Activated naive CD4-positive, alpha-beta T cell treated with anti-CD3 and anti-CD28 coated beads, Interleukin-2, amount 50 U/mL, for 24 hours (primary cell): ENCODE measurements at regions not wholly inside any gene's neighbourhood (a gene's known extent, or its start where the extent isn't known, plus 50 kb on each side); places are given as distances from the start of the nearest gene placed in this dataset.
"Not testable (repeated sequence)": the region's sequence is repeated elsewhere in the genome, so short reads cannot be mapped to it uniquely, and the experiment has no call there.

ENCODE experiments used
- H3K27ac Mint-ChIP-seq: one replicate; pipeline ENCODE4 v1.8.0; 2021; ENCODE audit warnings: mild to moderate bottlenecking, mixed read lengths
- H3K27me3 Mint-ChIP-seq: one replicate; pipeline ENCODE4 v1.8.0; 2021; ENCODE audit warnings: mixed read lengths
- H3K36me3 Mint-ChIP-seq: one replicate; pipeline ENCODE4 v1.8.0; 2021; ENCODE audit warnings: mixed read lengths
- H3K4me1 Mint-ChIP-seq: one replicate; pipeline ENCODE4 v1.8.0; 2021; ENCODE audit warnings: mixed read lengths
- H3K4me3 Mint-ChIP-seq: one replicate; pipeline ENCODE4 v1.8.0; 2021; ENCODE audit warnings: mild to moderate bottlenecking, mixed read lengths
- H3K9me3 Mint-ChIP-seq: one replicate; pipeline ENCODE4 v1.8.0; 2021; ENCODE audit warnings: mixed read lengths

DNA sequence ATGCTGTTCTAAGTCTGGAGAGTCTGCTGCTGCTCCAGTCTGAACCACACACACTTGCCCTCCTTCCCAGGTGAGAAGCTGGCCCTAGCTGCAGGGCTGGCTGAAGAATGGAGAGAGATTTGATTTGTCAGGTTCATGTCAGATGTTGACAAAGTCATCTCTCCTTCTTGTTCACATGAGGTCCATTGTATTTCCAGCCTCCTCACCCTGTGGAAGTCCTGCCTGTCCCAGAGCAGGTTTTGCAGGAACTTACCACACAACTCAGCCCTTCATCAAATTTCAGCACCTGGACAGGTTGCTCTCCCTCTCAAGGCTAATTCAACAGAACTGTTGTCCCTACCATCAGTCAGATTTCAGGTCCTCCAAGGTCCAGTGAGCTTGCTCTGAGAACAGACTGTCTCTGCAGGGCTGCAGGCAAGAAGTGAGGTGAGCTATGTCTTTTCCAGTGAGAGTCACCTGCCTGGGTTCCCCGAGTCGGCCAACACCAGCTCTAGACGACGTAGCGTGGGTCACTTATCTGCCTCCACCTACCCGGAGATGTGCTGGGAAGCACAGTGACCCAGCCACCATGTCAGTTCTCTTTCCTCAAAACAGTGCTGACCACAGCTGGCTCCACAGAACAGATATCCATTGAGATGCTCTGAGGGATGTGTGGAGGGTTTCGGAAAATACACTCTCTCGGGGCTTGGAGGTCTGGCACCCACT lies 58.0 kb upstream of the CD93 start:
- H3K27ac Mint-ChIP-seq: no peak overlapping the region
- H3K36me3 Mint-ChIP-seq: no peaks in the 10 kb centered on the region
- H3K9me3 Mint-ChIP-seq: no peaks in the 10 kb centered on the region
- H3K4me1 Mint-ChIP-seq: peaks cover 6% of the 10 kb centered on the region
- no peaks in the 10 kb centered on the region for H3K27me3 Mint-ChIP-seq
- H3K4me3 Mint-ChIP-seq: no peak overlapping the region

DNA sequence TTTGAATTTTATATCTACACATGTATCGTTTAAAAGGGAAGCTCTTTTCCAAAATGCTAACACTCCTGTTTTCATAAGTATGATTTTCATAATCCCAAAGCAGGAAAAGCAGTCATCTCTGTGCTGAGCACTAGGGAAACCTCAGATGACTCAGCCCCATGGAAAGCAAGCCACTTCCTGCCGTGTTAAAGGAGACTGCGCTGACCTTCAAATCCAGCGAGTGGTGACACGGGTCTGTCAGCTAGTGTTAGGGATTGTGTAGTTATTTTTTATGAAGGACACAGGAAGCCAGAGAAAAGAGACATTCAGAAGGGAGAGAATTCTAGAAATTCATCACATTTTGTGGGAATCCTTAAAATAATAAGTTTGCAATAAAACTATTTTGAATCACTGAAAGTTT lies 57.0 kb upstream of the CD93 start:
- Mint-ChIP-seq H3K4me3 (no peak overlapping the region), H3K27me3 (no peaks in the 10 kb centered on the region), H3K4me1 (peaks cover 6% of the 10 kb centered on the region), H3K36me3 (no peaks in the 10 kb centered on the region), H3K27ac (no peak overlapping the region), H3K9me3 (no peaks in the 10 kb centered on the region)

GRCh38 chr20:23142162-23143050 lies 56.3 kb upstream of the CD93 start:
- Mint-ChIP-seq H3K36me3 (no peaks in the 10 kb centered on the region), H3K27ac (no peak overlapping the region), H3K4me3 (no peak overlapping the region), H3K27me3 (no peaks in the 10 kb centered on the region), H3K4me1 (peaks cover 6% of the 10 kb centered on the region), H3K9me3 (no peaks in the 10 kb centered on the region)

- no peak overlapping the region for H3K4me3 Mint-ChIP-seq
- no peaks in the 10 kb centered on the region for H3K36me3 Mint-ChIP-seq
- no peaks in the 10 kb centered on the region for H3K27me3 Mint-ChIP-seq
- no peak overlapping the region for H3K27ac Mint-ChIP-seq
- H3K4me1 Mint-ChIP-seq: peaks cover 6% of the 10 kb centered on the region
- H3K9me3 Mint-ChIP-seq: no peaks in the 10 kb centered on the region
Observed at GRCh38 chr20:23141450-23142161, 55.5 kb upstream of the CD93 start.

GRCh38 chr20:23140991-23141390 lies 54.9 kb upstream of the CD93 start:
- Mint-ChIP-seq H3K36me3 (no peaks in the 10 kb centered on the region), H3K27me3 (no peaks in the 10 kb centered on the region), H3K4me3 (no peak overlapping the region), H3K4me1 (peaks cover 6% of the 10 kb centered on the region), H3K27ac (no peak overlapping the region), H3K9me3 (no peaks in the 10 kb centered on the region)

- H3K36me3 Mint-ChIP-seq, H3K4me3 Mint-ChIP-seq, H3K9me3 Mint-ChIP-seq, H3K4me1 Mint-ChIP-seq, H3K27ac Mint-ChIP-seq, H3K27me3 Mint-ChIP-seq: not testable (repeated sequence)
Observed at GRCh38 chr20:23139984-23140383, 53.9 kb upstream of the CD93 start.

GRCh38 chr20:23139524-23139923 lies 53.4 kb upstream of the CD93 start:
- Mint-ChIP-seq H3K4me3 (no peak overlapping the region), H3K36me3 (no peaks in the 10 kb centered on the region), H3K4me1 (peaks cover 6% of the 10 kb centered on the region), H3K27ac (no peak overlapping the region), H3K27me3 (no peaks in the 10 kb centered on the region), H3K9me3 (no peaks in the 10 kb centered on the region)

GRCh38 chr20:23138682-23139081 lies 52.6 kb upstream of the CD93 start:
- Mint-ChIP-seq H3K9me3 (no peaks in the 10 kb centered on the region), H3K36me3 (no peaks in the 10 kb centered on the region), H3K4me1 (peaks cover 6% of the 10 kb centered on the region), H3K4me3 (no peak overlapping the region), H3K27me3 (no peaks in the 10 kb centered on the region), H3K27ac (no peak overlapping the region)

- Mint-ChIP-seq H3K4me3 (no peak overlapping the region), H3K27ac (no peak overlapping the region), H3K36me3 (no peaks in the 10 kb centered on the region), H3K4me1 (peaks cover 5% of the 10 kb centered on the region), H3K27me3 (no peaks in the 10 kb centered on the region), H3K9me3 (no peaks in the 10 kb centered on the region)
Observed at GRCh38 chr20:23138226-23138625, 52.1 kb upstream of the CD93 start.

DNA sequence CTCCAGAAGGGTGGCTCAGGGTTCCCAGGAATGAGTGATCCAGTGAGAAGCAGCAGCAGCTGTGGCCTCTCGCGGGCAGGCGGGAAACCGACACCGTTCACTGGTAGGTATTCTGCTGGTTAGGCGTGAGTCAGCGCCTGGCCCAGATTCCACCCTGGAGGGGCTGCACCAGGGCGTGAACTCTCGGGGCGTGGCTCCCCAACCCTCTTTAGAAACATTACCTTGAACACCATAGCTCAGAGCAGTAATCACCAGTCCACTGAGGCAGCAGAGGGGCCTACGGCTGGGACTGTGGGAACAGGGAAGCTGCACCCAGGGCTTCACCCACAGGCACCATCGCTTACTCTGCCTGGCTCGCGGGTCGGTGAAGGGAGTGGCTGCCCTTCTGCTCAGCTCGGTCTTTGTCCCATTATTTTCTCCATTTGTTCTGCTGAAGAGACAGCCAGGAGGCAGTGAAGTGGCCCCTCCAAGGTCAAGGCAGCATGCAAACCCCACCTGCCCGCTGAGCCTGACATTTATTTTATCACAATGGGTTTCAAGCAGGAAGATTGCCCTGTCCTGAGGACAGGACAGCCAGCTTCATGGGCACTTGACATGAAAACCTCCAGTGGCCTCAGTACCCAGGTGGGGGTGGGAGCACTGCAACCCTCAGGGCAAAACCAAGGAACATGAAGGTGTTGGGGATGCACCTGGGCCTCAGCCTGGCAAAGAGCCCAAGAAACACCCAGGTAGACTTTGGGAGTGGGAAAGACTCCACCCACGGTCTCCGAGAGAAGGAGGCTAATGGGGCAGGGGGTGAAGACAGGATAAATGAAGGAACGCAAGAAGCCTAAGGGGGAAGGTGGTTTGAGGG lies 51.0 kb upstream of the CD93 start:
- Mint-ChIP-seq H3K36me3 (no peaks in the 10 kb centered on the region), H3K27ac (no peak overlapping the region), H3K4me3 (no peak overlapping the region), H3K9me3 (no peaks in the 10 kb centered on the region), H3K4me1 (no peaks in the 10 kb centered on the region), H3K27me3 (no peaks in the 10 kb centered on the region)

DNA sequence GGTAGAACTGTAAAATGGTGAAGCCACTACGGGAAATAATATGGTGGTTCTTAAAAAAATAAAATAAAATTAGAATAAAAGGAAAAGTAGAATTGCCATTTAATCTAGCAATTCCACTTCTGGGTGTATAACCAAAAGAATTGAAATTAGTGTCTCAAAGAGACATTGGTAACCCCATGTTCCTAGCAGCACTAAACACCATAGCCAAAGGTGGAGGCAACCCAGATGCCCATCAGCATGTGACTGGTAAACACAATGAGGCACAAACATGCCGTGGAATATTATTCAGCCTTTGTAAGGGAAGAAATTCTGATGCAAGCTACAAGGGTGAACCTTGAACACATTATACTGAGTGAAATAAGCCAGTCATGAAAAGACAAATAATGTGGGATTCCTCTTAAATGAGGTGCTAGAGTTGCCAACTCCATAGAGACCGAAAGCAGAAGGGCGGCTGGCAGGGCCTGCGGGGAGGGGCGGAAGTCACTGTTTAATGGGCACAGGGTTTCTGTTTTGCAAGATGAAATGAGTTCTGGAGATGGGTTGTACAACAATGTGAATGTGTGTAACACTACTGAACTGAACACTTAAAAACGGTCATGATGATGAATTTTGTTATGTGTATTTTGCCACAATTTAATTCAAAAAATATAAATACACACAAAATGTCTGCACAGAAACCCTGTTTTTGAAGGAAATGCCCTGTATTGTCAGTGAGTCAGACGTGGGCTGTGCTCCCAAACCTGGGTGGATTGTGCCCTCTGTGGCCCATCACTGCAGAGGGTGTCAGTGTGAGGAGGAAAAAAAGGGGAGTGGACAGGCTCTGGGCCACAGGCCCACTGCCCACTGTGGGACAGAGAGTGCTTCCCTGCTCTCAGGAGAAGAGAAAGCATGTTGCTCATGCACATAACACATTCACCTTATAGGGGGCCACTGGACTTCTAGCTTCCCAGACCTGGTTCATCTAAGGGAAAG lies 49.6 kb upstream of the CD93 start:
- Mint-ChIP-seq H3K4me1 (no peaks in the 10 kb centered on the region), H3K27ac (no peak overlapping the region), H3K36me3 (no peaks in the 10 kb centered on the region)

More for the DNA sequence above, 49.6 kb upstream of the CD93 start:
- H3K9me3 Mint-ChIP-seq: no peaks in the 10 kb centered on the region
- no peak overlapping the region for H3K4me3 Mint-ChIP-seq
- no peaks in the 10 kb centered on the region for H3K27me3 Mint-ChIP-seq
